ENCODE measurements at regions not wholly inside any gene's neighbourhood (a gene's known extent, or its start where the extent isn't known, plus 50 kb on each side); places are given as distances from the start of the nearest gene placed in this dataset.

DNA sequence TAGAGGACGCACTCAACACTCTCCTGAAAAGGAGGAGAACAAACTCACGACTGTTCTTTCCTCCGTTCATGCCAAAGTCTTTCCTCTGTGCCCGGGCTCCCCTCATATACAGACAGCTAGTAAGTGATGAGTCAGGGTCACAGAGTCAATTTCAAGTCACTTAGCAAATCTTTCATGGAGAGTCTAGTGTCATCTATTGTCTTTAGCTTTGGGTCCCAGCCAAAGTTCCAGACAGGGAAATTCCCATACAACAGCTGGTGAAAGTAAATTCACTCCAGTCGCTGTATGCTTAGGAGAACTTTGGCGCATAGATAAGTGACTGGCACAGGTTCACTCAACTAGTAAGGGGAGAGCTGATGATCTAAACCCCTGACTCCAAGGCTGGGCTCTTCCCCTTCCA, 226.5 kb downstream of the MID1 start:
- DNase-seq = no peak

DNA sequence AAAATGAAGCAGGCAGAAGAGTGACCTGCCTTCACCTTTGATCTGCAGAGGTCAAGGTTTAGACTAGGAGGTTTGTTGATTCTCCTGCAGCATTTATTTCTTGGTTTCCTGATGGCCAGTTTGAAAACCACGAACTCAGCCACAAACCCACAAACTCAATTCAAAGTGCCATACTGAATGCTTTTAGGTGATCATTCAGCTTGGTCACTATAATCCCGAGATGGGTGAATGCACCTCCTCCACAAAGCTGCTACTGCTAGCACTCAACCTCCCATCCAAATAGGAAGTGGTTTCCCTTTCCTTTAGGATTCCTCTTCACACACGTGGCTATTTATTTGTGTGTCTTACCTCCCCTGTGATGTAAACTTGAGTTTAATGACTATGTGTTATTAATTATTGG, 225.2 kb downstream of the MID1 start:
- DNase-seq = no peak

All from hematopoietic multipotent progenitor cell treated with erythropoietin and hydrocortisone succinate and interleukin-3 and kit ligand, for 4 days (in vitro differentiated cells).